BLaER1 treated with 17β-estradiol and CSF1 and Interleukin-3, amounts not matched to agents 10 nM and 100 nM (cell line): ENCODE measurements at regions not wholly inside any gene's neighbourhood (a gene's known extent, or its start where the extent isn't known, plus 50 kb on each side); places are given as distances from the start of the nearest gene placed in this dataset.
"Not testable (repeated sequence)": the region's sequence is repeated elsewhere in the genome, so short reads cannot be mapped to it uniquely, and the experiment has no call there.

Experiments
- H3K27ac ChIP-seq, 11 experiments: shearing (Covaris generic); formaldehyde crosslinking; 2 replicates each; pipeline ENCODE4 v1.8.1; 2022
- H3K27me3 ChIP-seq, 11 experiments: shearing (Covaris generic); formaldehyde crosslinking; 2 replicates each; pipeline ENCODE4 v1.8.1; 2022
- H3K36me3 ChIP-seq, 11 experiments: shearing (Covaris generic); formaldehyde crosslinking; 2 replicates each; pipeline ENCODE4 v1.8.1; 2022
- H3K4me1 ChIP-seq, 10 experiments: shearing (Covaris generic); formaldehyde crosslinking; 2 replicates each; pipeline ENCODE4 v1.8.1; 2022
- H3K4me2 ChIP-seq, 11 experiments: shearing (Covaris generic); formaldehyde crosslinking; 2 replicates each; pipeline ENCODE4 v1.8.1; 2022
- H3K4me3 ChIP-seq, 10 experiments: shearing (Covaris generic); formaldehyde crosslinking; 2 replicates each; pipeline ENCODE4 v1.8.1; 2022
- H3K9ac ChIP-seq, 11 experiments: shearing (Covaris generic); formaldehyde crosslinking; 2 replicates each; pipeline ENCODE4 v1.8.1; 2022
- H3K9me3 ChIP-seq, 11 experiments: shearing (Covaris generic); formaldehyde crosslinking; replicated peaks in 1 of 11; 2 replicates each; pipeline ENCODE4 v1.8.1; 2022
- H4K20me1 ChIP-seq, 11 experiments: shearing (Covaris generic); formaldehyde crosslinking; 2 replicates each; pipeline ENCODE4 v1.8.1; 2022
- Cebpa-rat ChIP-seq, 11 experiments: shearing (Covaris generic); IDR thresholded peaks; 2 replicates each; pipeline ENCODE4 v1.8.1; 2022

- H3K4me1 ChIP-seq, H3K27me3 ChIP-seq, H4K20me1 ChIP-seq, H3K9me3 ChIP-seq, H3K36me3 ChIP-seq: not testable (repeated sequence)
- H3K9ac ChIP-seq: peak overlapping the region; percentile 87 to 95 (median 92)
- H3K4me3 ChIP-seq: peak overlapping the region; percentile 70 to 91 (median 82)
- H3K4me2 ChIP-seq: peak overlapping the region; percentile 28 to 70 (median 63); a peak in 21 of 22 replicates
- peak overlapping the region; percentile 87 to 97 (median 91) for H3K27ac ChIP-seq
Measured at GRCh38 chr16:22436823-22437652, 62.6 kb upstream of the CDR2 start.

- not testable (repeated sequence) for H3K36me3 ChIP-seq
Measured at GRCh38 chr16:22436326-22436822, 62.0 kb upstream of the CDR2 start.

GRCh38 chr16:22431314-22431713, 56.9 kb upstream of the CDR2 start:
- not testable (repeated sequence) for H3K9me3 ChIP-seq, H4K20me1 ChIP-seq, H3K9ac ChIP-seq, H3K4me3 ChIP-seq, H3K4me1 ChIP-seq, H3K4me2 ChIP-seq, H3K27me3 ChIP-seq, H3K27ac ChIP-seq
- H3K36me3 ChIP-seq: peaks cover 25 to 48% (median 34%) of the 10 kb centered on the region in 11 experiments

More at GRCh38 chr16:22436326-22436822, 62.0 kb upstream of the CDR2 start:
- Histone ChIP-seq H3K4me3 (peak overlapping the region; percentile 70 to 91 (median 82)), H3K9ac (peak overlapping the region; percentile 87 to 95 (median 92)), H3K4me2 (peak overlapping the region in 9 of 11 experiments; percentile 28 to 70 (median 63); a peak in 16 of 22 replicates), H3K27ac (peak overlapping the region; percentile 87 to 97 (median 91); a peak in 21 of 22 replicates)
- not testable (repeated sequence) for H3K27me3 ChIP-seq, H4K20me1 ChIP-seq, H3K9me3 ChIP-seq, H3K4me1 ChIP-seq

DNA sequence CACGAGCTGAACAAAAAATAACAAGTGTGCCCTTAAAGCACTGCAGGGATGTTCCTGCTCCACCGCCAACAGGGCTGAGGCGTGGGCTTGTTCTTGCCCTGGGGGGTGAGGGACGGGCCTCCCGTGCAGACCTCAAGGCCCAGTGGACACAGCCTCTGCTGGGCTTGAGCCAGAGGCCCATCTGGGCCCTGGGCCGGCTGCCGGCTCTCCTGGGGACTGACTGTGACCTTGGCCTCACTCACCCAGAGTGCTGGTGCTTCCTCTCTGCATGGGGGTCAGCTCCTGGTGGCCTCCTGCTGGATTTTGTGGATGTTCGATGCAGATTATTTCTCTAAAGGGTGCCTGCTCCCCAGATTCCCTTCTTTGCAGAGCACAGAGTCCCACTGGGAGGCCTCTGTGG, 54.2 kb upstream of the CDR2 start:
- Histone ChIP-seq H4K20me1 (peaks cover 0 to 12% (median 0%) of the 10 kb centered on the region in 11 experiments; a peak in 2 of 22 replicates), H3K4me2 (no peak overlapping the region), H3K9me3 (no peaks in the 10 kb centered on the region), H3K4me1 (no peaks in the 10 kb centered on the region), H3K36me3 (peaks cover 50 to 74% (median 58%) of the 10 kb centered on the region in 11 experiments), H3K4me3 (no peak overlapping the region), H3K27ac (no peak overlapping the region), H3K27me3 (no peaks in the 10 kb centered on the region), H3K9ac (no peak overlapping the region)
- TF ChIP-seq Cebpa-rat (IDR thresholded peaks at IDR 0.05): no peak

GRCh38 chr16:22427556-22427955, 53.1 kb upstream of the CDR2 start:
- Histone ChIP-seq H3K4me2 (no peak overlapping the region), H3K9me3 (no peaks in the 10 kb centered on the region)

GRCh38 chr16:22425847-22426246, 51.4 kb upstream of the CDR2 start:
- Histone ChIP-seq H3K9ac (no peak overlapping the region), H3K36me3 (peaks cover 59 to 94% (median 76%) of the 10 kb centered on the region in 11 experiments), H3K27me3 (no peaks in the 10 kb centered on the region), H4K20me1 (peaks cover 0 to 12% (median 0%) of the 10 kb centered on the region in 11 experiments; a peak in 2 of 22 replicates), H3K27ac (no peak overlapping the region), H3K4me2 (no peak overlapping the region), H3K4me3 (no peak overlapping the region), H3K9me3 (no peaks in the 10 kb centered on the region), H3K4me1 (no peaks in the 10 kb centered on the region)
- no peak for TF ChIP-seq Cebpa-rat (IDR thresholded peaks at IDR 0.05)

More at GRCh38 chr16:22427556-22427955, 53.1 kb upstream of the CDR2 start:
- H4K20me1 ChIP-seq: peaks cover 0 to 12% (median 0%) of the 10 kb centered on the region in 11 experiments; a peak in 2 of 22 replicates
- H3K4me1 ChIP-seq: no peaks in the 10 kb centered on the region
- no peak overlapping the region for H3K9ac ChIP-seq
- no peak overlapping the region for H3K4me3 ChIP-seq
- no peak for TF ChIP-seq Cebpa-rat (IDR thresholded peaks at IDR 0.05)
- H3K36me3 ChIP-seq: peaks cover 54 to 83% (median 67%) of the 10 kb centered on the region in 11 experiments
- H3K27me3 ChIP-seq: no peaks in the 10 kb centered on the region
- H3K27ac ChIP-seq: no peak overlapping the region

- peaks cover 61 to 96% (median 83%) of the 10 kb centered on the region in 11 experiments for H3K36me3 ChIP-seq
- no peak overlapping the region for H3K9ac ChIP-seq
- peaks cover 0 to 12% (median 0%) of the 10 kb centered on the region in 11 experiments; a peak in 2 of 22 replicates for H4K20me1 ChIP-seq
- H3K9me3 ChIP-seq: no peaks in the 10 kb centered on the region
- H3K27ac ChIP-seq: no peak overlapping the region
- no peaks in the 10 kb centered on the region for H3K27me3 ChIP-seq
- no peak overlapping the region for H3K4me3 ChIP-seq
- no peak overlapping the region for H3K4me2 ChIP-seq
- H3K4me1 ChIP-seq: no peaks in the 10 kb centered on the region
- TF ChIP-seq Cebpa-rat (IDR thresholded peaks at IDR 0.05): no peak
Measured at GRCh38 chr16:22425036-22425801, 50.8 kb upstream of the CDR2 start.

- Histone ChIP-seq H4K20me1 (peaks cover 0 to 12% (median 0%) of the 10 kb centered on the region in 11 experiments; a peak in 2 of 22 replicates), H3K9ac (no peak overlapping the region), H3K4me3 (no peak overlapping the region), H3K27me3 (no peaks in the 10 kb centered on the region), H3K9me3 (no peaks in the 10 kb centered on the region), H3K27ac (no peak overlapping the region), H3K4me1 (no peaks in the 10 kb centered on the region), H3K4me2 (no peak overlapping the region), H3K36me3 (peaks cover 65 to 99% (median 86%) of the 10 kb centered on the region in 11 experiments)
- no peak for TF ChIP-seq Cebpa-rat (IDR thresholded peaks at IDR 0.05)
Measured at GRCh38 chr16:22424161-22424937, 49.9 kb upstream of the CDR2 start.
